GM13976 (cell line): ENCODE measurements at regions not wholly inside any gene's neighbourhood (a gene's known extent, or its start where the extent isn't known, plus 50 kb on each side); places are given as distances from the start of the nearest gene placed in this dataset.
A peak's percentile ranks its signal among the peaks of the same experiment; 100 is the strongest.

Experiments used
- DNase-seq: peaks from one replicate; pipeline ENCODE4 v3.0.0; 2012; ENCODE audit warnings: low spot score
- CTCF ChIP-seq: IDR thresholded peaks from 2 replicates; pipeline ENCODE4 v1.5.1; 2012; ENCODE audit warnings: borderline replicate concordance, mild to moderate bottlenecking; ENCODE audit not compliant: insufficient read depth; ENCODE audit errors: extremely low read depth, missing control alignments, control extremely low read depth
- in situ Hi-C: fragments of 300-500 bp; cut with MboI; formaldehyde crosslinking; loops from one replicate; pipeline ENCODE4 v1.12.0; 2022; ENCODE audit warnings: low sequenced_read_pairs, mixed read lengths, inconsistent platforms; ENCODE audit not compliant: unreplicated experiment

DNA sequence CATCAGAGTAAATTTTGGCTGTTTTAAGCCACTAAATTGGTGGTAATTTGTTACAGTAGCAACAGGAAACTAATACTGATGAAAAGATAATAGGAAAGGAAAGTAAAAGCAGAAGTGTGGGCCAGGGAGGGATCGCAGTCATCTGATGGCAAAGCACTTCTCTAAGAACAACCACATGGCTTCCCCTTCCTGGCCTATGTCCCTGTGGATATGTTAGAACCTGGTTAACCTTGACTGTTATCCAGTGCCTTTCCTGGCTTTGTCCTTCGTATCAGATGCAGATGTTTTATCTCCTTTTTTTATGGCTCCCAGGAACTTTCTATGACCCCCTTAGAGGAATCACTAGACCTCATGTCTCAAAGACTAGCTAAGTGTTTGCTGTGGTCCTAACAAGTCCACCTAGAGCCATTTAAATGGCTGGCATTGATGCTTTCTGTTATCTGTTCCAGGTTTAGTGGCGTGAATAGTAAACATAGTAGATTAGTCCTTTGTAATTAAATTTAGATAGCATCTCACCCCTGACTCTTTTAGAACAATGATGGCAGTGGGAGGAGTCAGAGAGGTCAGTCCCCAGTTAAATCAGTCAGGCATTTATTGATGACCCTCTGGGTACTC, 79.2 kb upstream of the PHACTR2 start:
- no peak for TF ChIP-seq CTCF
- peak; percentile 38 for DNase-seq
- in situ Hi-C loops = no loop called here

DNA sequence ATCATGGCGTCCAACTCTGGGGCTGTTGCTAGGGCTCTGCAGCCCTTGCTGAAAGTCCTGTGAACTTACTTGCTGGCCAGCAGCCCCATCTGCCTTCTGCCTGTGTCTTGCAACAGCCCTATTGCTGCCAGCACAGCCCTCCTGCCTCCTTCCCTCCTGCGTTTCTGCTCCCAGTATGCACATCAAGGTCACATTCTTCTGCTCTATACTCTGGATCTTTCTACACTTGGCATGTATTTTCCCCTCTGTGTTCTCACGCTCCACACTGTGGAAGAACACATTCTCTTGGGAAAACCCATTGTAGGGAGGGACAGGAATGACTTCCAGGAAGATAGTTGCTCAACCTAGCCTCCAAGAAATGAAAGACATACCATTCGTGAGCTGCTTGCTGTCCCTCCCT, 80.9 kb upstream of the PHACTR2 start:
- TF ChIP-seq CTCF = no peak
- DNase-seq = no peak
- in situ Hi-C loops = no loop called here

DNA sequence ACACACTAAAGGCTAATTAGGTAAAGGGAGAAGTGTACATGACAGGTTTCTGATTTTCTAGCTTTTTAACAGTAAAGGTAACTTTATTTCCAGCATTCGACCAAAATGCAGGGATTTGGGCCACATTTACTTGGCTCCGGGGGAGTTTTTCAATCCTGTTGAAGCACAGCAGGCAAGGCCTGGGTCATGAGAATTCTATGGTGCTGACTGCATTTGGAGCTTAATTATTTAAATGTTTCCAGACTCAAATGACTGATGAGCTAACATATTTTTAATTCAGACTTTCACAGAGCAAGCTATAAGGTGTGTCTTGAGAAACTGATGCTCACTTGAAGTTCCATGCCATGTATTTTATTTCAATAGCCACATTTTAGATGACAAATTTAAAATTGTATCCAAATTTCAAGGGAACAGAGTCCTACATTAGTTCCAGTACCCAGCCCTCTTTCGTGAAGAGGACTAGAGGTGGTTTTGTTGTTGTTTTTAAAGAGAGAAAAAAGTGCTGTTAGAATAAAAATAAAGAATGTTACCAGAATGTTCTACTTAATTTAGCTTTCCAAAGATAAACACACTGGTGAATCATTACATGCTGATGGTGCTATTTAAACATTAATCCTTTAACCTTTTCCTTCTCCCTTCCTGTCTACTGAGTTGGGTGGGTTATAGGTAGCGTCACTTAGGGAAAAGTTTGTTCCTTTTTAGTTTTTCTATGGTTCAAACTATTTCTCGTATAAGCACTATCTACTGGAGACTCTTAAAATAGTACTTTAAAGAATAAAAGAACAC, 82.3 kb upstream of the PHACTR2 start:
- in situ Hi-C loops = no loop called here
- no peak for TF ChIP-seq CTCF
- no peak for DNase-seq

DNA sequence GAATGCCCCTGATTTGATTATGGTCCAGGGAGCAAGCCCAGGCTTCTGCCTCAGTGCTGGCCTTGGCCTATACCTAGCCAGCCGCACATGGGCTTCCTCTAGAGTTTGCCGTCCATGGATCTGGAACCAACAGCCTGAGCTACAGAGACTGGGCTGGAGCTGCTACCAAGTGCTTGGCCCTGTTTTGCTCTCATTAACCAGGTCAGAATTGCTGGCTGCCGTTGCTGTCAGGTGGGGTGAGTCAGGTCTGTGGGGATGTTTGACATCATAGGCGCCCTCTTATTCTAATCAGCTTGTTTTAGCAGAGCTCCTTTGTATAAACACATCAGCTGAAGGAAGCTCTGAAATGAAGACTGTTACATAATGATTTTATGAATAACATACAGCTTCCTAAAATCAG, 83.1 kb upstream of the PHACTR2 start:
- DNase-seq = no peak
- in situ Hi-C loops = no loop called here
- no peak for TF ChIP-seq CTCF

DNA sequence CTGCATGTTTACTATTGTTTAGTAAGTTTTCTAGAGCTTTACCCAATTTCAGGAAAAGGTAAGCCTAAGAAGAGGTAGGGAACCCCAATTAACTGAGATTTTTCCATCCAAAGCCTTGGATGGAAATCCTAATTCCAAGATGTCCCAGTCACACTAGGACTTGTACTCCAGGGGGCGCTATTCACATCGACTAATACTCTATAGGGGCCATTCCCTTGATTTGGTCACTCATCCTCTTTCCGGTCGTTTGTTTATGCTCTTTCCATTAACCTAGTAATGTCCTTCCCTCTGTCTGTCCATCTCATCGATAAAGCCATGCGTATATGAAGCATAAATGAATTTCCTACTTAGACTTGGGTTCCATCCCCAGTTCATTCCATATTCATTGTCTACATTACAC, 80.8 kb upstream of the FUCA2 start:
- no peak for TF ChIP-seq CTCF
- no peak for DNase-seq
- in situ Hi-C loops = no loop called here

- in situ Hi-C loops = no loop called here
- TF ChIP-seq CTCF = no peak
- DNase-seq = no peak
These were observed 79.9 kb upstream of the FUCA2 start for GRCh38 chr6:143591441-143591840.
